WTC11 (cell line): ENCODE measurements at regions not wholly inside any gene's neighbourhood (a gene's known extent, or its start where the extent isn't known, plus 50 kb on each side); places are given as distances from the start of the nearest gene placed in this dataset.

Source experiments
- ATAC-seq: fragments of 200-7000 bp; cut with Tn5 transposase; 2 replicates; pipeline ENCODE4 v1.10.0; 2021; ENCODE audit warnings: mild to moderate bottlenecking, moderate library complexity
- CTCF ChIA-PET: fragments of 300-600 bp; sonication (Branson Sonifier 250); formaldehyde crosslinking; loops from one replicate; lab custom pipeline; 2021; ENCODE audit warnings: antibody characterized with exemption; lab: Charles Lee
- POLR2A ChIA-PET: fragments of 350-600 bp; sonication (Branson Sonifier 250); formaldehyde crosslinking; loops from one replicate; lab custom pipeline; 2021; ENCODE audit warnings: antibody characterized with exemption; lab: Charles Lee
- DNase-seq: peaks from one replicate; pipeline ENCODE4 v3.0.0; 2021; ENCODE audit warnings: low spot score
- H3K27ac Mint-ChIP-seq: 2 replicates; pipeline ENCODE4 v1.8.0; 2021; ENCODE audit warnings: mixed read lengths
- H3K27me3 Mint-ChIP-seq: 2 replicates; pipeline ENCODE4 v1.8.0; 2021; ENCODE audit warnings: low read depth, mild to moderate bottlenecking, moderate library complexity, mixed read lengths
- H3K36me3 Mint-ChIP-seq: 2 replicates; pipeline ENCODE4 v1.8.0; 2021; ENCODE audit warnings: mixed read lengths
- H3K4me1 Mint-ChIP-seq: 2 replicates; pipeline ENCODE4 v1.8.0; 2022; ENCODE audit warnings: mixed read lengths
- H3K4me3 Mint-ChIP-seq: 2 replicates; pipeline ENCODE4 v1.8.0; 2021; ENCODE audit warnings: mild to moderate bottlenecking, moderate library complexity, mixed read lengths
- H3K9me3 Mint-ChIP-seq: 2 replicates; pipeline ENCODE4 v1.8.0; 2021; ENCODE audit warnings: mixed read lengths
- JUN ChIP-seq: sonication (generic); formaldehyde crosslinking; IDR thresholded peaks from 2 replicates; pipeline ENCODE4 v1.8.0; 2023; ENCODE audit warnings: mild to moderate bottlenecking, missing genetic modification reagents
- OVOL2 ChIP-seq: fragments of 250-450 bp; sonication (Bioruptor Pico); IDR thresholded peaks from 2 replicates; pipeline ENCODE4 v1.9.0; 2021; ENCODE audit warnings: mild to moderate bottlenecking, borderline replicate concordance
- PRRX2 ChIP-seq: fragments of 250-450 bp; sonication (Bioruptor Pico); IDR thresholded peaks from 2 replicates; pipeline ENCODE4 v1.8.0; 2021; ENCODE audit warnings: mild to moderate bottlenecking
- SMAD3 ChIP-seq: sonication (generic); formaldehyde crosslinking; IDR thresholded peaks from 2 replicates; pipeline ENCODE4 v1.8.0; 2022; ENCODE audit warnings: missing genetic modification reagents, mild to moderate bottlenecking, borderline replicate concordance
- SMAD4 ChIP-seq: sonication (generic); formaldehyde crosslinking; IDR thresholded peaks from 2 replicates; pipeline ENCODE4 v1.8.0; 2022; ENCODE audit warnings: mild to moderate bottlenecking, missing genetic modification reagents
- SP1 ChIP-seq: sonication (generic); formaldehyde crosslinking; conservative IDR thresholded peaks from 2 replicates; pipeline ENCODE4 v1.8.1; 2022; ENCODE audit warnings: missing genetic modification reagents
- ZNF219 ChIP-seq: sonication (generic); formaldehyde crosslinking; IDR thresholded peaks from 2 replicates; pipeline ENCODE4 v1.8.0; 2023; ENCODE audit warnings: missing genetic modification reagents, mild to moderate bottlenecking, borderline replicate concordance
- TF ChIP-seq, protein P1 (sequence below): fragments of 250-450 bp; sonication (Bioruptor Pico); IDR thresholded peaks from 2 replicates; pipeline ENCODE4 v1.9.0; 2021; ENCODE audit warnings: mild to moderate bottlenecking
- TF ChIP-seq, protein P2 (sequence below): sonication (generic); formaldehyde crosslinking; IDR thresholded peaks from 2 replicates; pipeline ENCODE4 v1.8.1; 2023; ENCODE audit warnings: mild to moderate bottlenecking, moderate library complexity, missing genetic modification reagents
- TF ChIP-seq, protein P3 (sequence below): sonication (generic); formaldehyde crosslinking; IDR thresholded peaks from 2 replicates; pipeline ENCODE4 v1.8.0; 2022; ENCODE audit warnings: missing genetic modification reagents
- TF ChIP-seq, protein P4 (sequence below): sonication (generic); formaldehyde crosslinking; IDR thresholded peaks from 2 replicates; pipeline ENCODE4 v1.8.0; 2022; ENCODE audit warnings: mild to moderate bottlenecking, missing genetic modification reagents
- TF ChIP-seq, protein P5 (sequence below): fragments of 250-450 bp; sonication (Bioruptor Pico); IDR thresholded peaks from 2 replicates; pipeline ENCODE4 v1.9.0; 2021; ENCODE audit warnings: mild to moderate bottlenecking

DNA sequence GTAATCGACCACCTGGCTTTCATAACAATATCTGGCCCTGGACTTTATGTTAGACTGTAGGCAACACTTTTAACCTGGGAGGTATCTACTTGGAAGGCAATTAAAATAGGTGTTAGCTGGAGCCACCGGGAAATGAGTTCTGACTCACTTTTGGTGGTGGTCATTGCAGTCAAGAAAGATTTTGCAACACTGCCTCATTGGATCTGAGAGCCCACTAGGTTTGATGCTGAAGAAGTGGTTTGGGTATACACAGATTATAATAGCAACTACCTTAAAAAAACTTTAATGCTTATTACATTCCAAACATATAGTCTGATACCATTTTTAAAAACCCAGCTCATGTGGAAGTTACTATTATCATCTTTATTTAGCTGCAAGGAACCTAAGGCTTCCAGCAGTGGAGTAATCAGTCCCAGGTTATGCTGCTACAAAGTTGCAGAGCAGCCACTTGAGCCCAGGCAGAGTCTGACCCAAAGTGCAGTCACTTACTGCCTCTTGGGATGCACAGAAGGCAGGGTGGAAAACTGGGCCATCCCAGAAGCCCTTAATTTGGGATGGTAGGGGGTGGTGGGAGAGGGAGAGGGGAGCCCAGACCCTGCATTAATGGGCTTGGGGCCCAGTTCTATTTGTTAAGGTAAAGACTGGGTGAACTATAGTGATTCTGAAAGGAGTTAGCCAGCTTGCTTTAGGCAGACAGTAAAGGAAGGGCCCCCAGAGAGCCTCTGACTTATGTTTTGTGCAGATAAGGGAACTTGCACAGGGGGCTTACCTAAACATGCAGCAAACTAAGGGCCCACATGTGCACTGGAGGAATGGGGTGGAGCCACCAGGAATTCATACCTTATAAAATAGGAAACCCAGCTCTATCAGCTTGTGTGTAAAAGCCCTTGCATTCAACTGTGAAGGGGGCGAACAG lies 149.4 kb downstream of the SNX19 start:
- Mint-ChIP-seq H3K36me3 (peaks cover 6% of the 10 kb centered on the region; the same call in 1 of the 2 replicates), H3K9me3 (peaks cover 9% of the 10 kb centered on the region), H3K27ac (no peak overlapping the region), H3K4me3 (no peak overlapping the region), H3K4me1 (peaks cover 26% of the 10 kb centered on the region), H3K27me3 (peaks cover 5% of the 10 kb centered on the region)
- no peak for ATAC-seq
- no peak for TF ChIP-seq PRRX2 (CRISPR knock-in tag)
- TF ChIP-seq, protein P1, sequence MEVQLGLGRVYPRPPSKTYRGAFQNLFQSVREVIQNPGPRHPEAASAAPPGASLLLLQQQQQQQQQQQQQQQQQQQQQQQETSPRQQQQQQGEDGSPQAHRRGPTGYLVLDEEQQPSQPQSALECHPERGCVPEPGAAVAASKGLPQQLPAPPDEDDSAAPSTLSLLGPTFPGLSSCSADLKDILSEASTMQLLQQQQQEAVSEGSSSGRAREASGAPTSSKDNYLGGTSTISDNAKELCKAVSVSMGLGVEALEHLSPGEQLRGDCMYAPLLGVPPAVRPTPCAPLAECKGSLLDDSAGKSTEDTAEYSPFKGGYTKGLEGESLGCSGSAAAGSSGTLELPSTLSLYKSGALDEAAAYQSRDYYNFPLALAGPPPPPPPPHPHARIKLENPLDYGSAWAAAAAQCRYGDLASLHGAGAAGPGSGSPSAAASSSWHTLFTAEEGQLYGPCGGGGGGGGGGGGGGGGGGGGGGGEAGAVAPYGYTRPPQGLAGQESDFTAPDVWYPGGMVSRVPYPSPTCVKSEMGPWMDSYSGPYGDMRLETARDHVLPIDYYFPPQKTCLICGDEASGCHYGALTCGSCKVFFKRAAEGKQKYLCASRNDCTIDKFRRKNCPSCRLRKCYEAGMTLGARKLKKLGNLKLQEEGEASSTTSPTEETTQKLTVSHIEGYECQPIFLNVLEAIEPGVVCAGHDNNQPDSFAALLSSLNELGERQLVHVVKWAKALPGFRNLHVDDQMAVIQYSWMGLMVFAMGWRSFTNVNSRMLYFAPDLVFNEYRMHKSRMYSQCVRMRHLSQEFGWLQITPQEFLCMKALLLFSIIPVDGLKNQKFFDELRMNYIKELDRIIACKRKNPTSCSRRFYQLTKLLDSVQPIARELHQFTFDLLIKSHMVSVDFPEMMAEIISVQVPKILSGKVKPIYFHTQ (CRISPR knock-in tag) = no peak
- DNase-seq = no peak
- POLR2A ChIA-PET = interaction anchor here (0.6 kb wide), 1 partner anchor 203 kb away, joined by 4 read pairs; no protein-coding TSS in a partner anchor
- CTCF ChIA-PET = interaction anchor here (1.3 kb wide), 1 partner anchor 16 kb away, joined by 3 read pairs; no protein-coding TSS in a partner anchor

DNA sequence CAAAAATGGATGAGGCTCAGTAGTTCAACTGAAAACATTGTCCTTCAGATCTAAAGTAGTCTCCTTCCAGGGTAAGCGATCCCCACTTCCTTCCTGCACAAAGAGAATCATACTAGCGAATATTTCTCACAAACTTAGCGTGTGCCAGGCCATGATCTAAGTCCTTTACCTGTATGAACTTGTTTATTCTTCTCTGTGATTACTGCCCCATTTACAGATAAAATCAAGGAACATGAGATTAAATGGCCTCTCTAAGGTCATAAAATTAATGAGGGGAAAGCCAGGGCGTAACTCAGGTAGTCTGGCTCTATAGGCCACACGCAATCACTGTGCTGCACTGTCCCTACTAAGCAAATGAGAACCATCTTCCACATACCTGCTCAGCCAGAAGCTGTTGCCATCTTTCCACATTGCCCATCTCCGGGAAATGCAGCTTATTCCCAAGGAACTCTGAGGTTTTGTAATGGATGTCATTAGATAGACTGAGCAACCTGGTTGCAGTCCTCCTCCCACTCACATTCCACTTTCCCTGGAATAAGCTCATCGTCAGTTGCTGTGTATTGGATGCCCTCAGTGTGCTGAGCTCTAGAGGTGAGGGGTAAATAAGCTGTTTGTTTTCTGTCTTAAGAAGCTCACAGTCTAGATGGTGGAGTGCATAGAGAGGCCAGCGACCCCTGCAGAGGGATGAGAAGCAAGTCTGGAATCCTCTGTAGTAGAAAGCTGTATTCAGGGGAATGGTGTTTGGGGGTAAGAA lies 146.3 kb downstream of the SNX19 start:
- Mint-ChIP-seq H3K4me1 (peaks cover 20% of the 10 kb centered on the region), H3K36me3 (peaks cover 4% of the 10 kb centered on the region; the same call in 1 of the 2 replicates), H3K27ac (no peak overlapping the region), H3K4me3 (no peak overlapping the region), H3K9me3 (peaks cover 5% of the 10 kb centered on the region), H3K27me3 (peaks cover 5% of the 10 kb centered on the region)
- CTCF ChIA-PET = interaction anchor here (0.8 to 1.1 kb wide), 2 partner anchors 9 to 146 kb away, joined by 3 read pairs; partner anchors contain the start of gene SNX19
- TF ChIP-seq, protein P2, sequence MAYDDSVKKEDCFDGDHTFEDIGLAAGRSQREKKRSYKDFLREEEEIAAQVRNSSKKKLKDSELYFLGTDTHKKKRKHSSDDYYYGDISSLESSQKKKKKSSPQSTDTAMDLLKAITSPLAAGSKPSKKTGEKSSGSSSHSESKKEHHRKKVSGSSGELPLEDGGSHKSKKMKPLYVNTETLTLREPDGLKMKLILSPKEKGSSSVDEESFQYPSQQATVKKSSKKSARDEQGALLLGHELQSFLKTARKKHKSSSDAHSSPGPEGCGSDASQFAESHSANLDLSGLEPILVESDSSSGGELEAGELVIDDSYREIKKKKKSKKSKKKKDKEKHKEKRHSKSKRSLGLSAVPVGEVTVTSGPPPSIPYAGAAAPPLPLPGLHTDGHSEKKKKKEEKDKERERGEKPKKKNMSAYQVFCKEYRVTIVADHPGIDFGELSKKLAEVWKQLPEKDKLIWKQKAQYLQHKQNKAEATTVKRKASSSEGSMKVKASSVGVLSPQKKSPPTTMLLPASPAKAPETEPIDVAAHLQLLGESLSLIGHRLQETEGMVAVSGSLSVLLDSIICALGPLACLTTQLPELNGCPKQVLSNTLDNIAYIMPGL = no peak
- no peak for TF ChIP-seq JUN (CRISPR knock-in tag)
- TF ChIP-seq, protein P3, sequence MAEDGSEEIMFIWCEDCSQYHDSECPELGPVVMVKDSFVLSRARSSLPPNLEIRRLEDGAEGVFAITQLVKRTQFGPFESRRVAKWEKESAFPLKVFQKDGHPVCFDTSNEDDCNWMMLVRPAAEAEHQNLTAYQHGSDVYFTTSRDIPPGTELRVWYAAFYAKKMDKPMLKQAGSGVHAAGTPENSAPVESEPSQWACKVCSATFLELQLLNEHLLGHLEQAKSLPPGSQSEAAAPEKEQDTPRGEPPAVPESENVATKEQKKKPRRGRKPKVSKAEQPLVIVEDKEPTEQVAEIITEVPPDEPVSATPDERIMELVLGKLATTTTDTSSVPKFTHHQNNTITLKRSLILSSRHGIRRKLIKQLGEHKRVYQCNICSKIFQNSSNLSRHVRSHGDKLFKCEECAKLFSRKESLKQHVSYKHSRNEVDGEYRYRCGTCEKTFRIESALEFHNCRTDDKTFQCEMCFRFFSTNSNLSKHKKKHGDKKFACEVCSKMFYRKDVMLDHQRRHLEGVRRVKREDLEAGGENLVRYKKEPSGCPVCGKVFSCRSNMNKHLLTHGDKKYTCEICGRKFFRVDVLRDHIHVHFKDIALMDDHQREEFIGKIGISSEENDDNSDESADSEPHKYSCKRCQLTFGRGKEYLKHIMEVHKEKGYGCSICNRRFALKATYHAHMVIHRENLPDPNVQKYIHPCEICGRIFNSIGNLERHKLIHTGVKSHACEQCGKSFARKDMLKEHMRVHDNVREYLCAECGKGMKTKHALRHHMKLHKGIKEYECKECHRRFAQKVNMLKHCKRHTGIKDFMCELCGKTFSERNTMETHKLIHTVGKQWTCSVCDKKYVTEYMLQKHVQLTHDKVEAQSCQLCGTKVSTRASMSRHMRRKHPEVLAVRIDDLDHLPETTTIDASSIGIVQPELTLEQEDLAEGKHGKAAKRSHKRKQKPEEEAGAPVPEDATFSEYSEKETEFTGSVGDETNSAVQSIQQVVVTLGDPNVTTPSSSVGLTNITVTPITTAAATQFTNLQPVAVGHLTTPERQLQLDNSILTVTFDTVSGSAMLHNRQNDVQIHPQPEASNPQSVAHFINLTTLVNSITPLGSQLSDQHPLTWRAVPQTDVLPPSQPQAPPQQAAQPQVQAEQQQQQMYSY (CRISPR knock-in tag) = no peak
- no peak for TF ChIP-seq PRRX2 (CRISPR knock-in tag)
- TF ChIP-seq SP1 (CRISPR knock-in tag) = no peak
- no peak for TF ChIP-seq SMAD3 (CRISPR knock-in tag)
- TF ChIP-seq, protein P4, sequence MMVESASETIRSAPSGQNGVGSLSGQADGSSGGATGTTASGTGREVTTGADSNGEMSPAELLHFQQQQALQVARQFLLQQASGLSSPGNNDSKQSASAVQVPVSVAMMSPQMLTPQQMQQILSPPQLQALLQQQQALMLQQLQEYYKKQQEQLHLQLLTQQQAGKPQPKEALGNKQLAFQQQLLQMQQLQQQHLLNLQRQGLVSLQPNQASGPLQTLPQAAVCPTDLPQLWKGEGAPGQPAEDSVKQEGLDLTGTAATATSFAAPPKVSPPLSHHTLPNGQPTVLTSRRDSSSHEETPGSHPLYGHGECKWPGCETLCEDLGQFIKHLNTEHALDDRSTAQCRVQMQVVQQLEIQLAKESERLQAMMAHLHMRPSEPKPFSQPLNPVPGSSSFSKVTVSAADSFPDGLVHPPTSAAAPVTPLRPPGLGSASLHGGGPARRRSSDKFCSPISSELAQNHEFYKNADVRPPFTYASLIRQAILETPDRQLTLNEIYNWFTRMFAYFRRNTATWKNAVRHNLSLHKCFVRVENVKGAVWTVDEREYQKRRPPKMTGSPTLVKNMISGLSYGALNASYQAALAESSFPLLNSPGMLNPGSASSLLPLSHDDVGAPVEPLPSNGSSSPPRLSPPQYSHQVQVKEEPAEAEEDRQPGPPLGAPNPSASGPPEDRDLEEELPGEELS (CRISPR knock-in tag) = no peak
- no peak for TF ChIP-seq OVOL2 (CRISPR knock-in tag)
- TF ChIP-seq, protein P5, sequence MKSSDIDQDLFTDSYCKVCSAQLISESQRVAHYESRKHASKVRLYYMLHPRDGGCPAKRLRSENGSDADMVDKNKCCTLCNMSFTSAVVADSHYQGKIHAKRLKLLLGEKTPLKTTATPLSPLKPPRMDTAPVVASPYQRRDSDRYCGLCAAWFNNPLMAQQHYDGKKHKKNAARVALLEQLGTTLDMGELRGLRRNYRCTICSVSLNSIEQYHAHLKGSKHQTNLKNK (CRISPR knock-in tag) = no peak
- no peak for TF ChIP-seq SMAD4 (CRISPR knock-in tag)
- TF ChIP-seq ZNF219 (CRISPR knock-in tag) = no peak
- ATAC-seq (peak; percentile 39), DNase-seq (no peak)
- POLR2A ChIA-PET = interaction anchor here (1.0 kb wide), 1 partner anchor 9 kb away, joined by 4 read pairs; no protein-coding TSS in a partner anchor
